Small intestine (tissue), 7 donors: ENCODE measurements at regions not wholly inside any gene's neighbourhood (a gene's known extent, or its start where the extent isn't known, plus 50 kb on each side); places are given as distances from the start of the nearest gene placed in this dataset.
A peak's percentile ranks its signal among the peaks of the same experiment; 100 is the strongest.

ENCODE experiments used
- DNase-seq, 2 donors: peaks; one replicate each; pipeline versions ENCODE4 v3.0.0 to v3.0.0-alpha.2; 2013
- FAIRE-seq: peaks from 2 replicates; lab custom pipeline; 2012; peaks lifted over from hg19 to GRCh38; lab: Jason Lieb, UNC
- H3K27ac ChIP-seq, 3 donors: one replicate each; pipeline ENCODE4 v1.5.1; 2013; ENCODE audit warnings: low read length in 2 of 3, mild to moderate bottlenecking in 2 of 3, control low read depth in 1 of 3, inconsistent platforms in 1 of 3, low read depth in 1 of 3, moderate library complexity in 1 of 3
- H3K27me3 ChIP-seq, 3 donors: one replicate each; pipeline ENCODE4 v1.6.1; 2013; ENCODE audit warnings: low read length in 3 of 3, inconsistent platforms in 1 of 3; ENCODE audit not compliant: control insufficient read depth in 3 of 3, insufficient read depth in 3 of 3
- H3K36me3 ChIP-seq, 3 donors: one replicate each; pipeline ENCODE4 v1.6.1; 2013; ENCODE audit warnings: low read length in 3 of 3, inconsistent platforms in 1 of 3, low read depth in 1 of 3, mild to moderate bottlenecking in 1 of 3, moderate library complexity in 1 of 3; ENCODE audit not compliant: control insufficient read depth in 3 of 3, insufficient read depth in 2 of 3
- H3K4me1 ChIP-seq, 3 donors: one replicate each; pipeline ENCODE4 v1.6.1; 2013; ENCODE audit warnings: low read length in 2 of 3, inconsistent platforms in 1 of 3, low read depth in 1 of 3, mild to moderate bottlenecking in 1 of 3, moderate library complexity in 1 of 3; ENCODE audit not compliant: control insufficient read depth in 3 of 3, insufficient read depth in 2 of 3
- H3K4me3 ChIP-seq, 3 donors: one replicate each; pipeline ENCODE4 v1.5.1; 2013; ENCODE audit warnings: low read length in 3 of 3, control low read depth in 1 of 3, inconsistent platforms in 1 of 3, low read depth in 1 of 3, mild to moderate bottlenecking in 1 of 3, moderate library complexity in 1 of 3
- H3K9me3 ChIP-seq, 2 donors: one replicate each; pipeline ENCODE4 v1.6.1; 2013; ENCODE audit warnings: low read depth in 1 of 2, low read length in 1 of 2; ENCODE audit not compliant: control insufficient read depth in 2 of 2, insufficient read depth in 1 of 2
- WGBS, 3 donors: extraction: QIAGEN DNeasy Blood & Tissue Kit; methylation state at CpG; one replicate each; pipeline ENCODE4 v1.1.7; 2013; 5-methylcytosine and 5-hydroxymethylcytosine counted together
- donor health status: healthy with polysubstance abuse.
- donor health status: control.
- donor health status: control.
- donor health status: Bipolar disorder and iron deficiency.
- donor health status: healthy.

DNA sequence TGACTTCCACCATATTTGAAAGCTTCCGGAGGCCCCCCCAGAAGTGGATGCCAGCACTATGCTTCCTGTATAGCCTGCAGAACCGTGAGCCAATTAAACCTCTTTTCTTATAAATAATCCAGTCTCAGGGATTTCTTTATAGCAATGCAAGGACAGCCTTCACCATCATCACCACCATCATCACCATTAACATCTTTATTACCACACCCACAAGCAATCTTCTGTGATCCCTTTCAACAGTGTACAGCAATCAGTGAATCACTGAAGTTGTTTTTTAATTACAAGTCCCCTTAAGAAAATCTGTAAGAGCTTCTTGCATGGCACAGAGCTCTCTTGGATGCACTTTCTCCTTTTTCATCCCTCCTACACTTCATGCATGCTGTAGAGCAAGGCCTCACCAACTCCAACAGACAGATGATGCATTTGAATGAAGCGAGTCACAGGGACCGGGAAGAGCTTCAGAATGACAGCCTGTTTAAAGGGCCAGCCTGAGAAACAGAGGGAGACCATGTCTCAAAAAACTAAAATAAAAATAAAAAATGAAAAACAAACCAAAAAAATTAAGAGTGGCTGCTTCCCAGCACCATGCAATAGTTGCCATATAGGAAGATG, 83.6 kb upstream of the VASH1 start:
- Histone ChIP-seq H3K27ac (no peak overlapping the region), H3K4me3 (no peak overlapping the region)
- WGBS, 3 donors: 74 to 80% (median 79%) methylated on average over 4 of the region's 4 CpGs

DNA sequence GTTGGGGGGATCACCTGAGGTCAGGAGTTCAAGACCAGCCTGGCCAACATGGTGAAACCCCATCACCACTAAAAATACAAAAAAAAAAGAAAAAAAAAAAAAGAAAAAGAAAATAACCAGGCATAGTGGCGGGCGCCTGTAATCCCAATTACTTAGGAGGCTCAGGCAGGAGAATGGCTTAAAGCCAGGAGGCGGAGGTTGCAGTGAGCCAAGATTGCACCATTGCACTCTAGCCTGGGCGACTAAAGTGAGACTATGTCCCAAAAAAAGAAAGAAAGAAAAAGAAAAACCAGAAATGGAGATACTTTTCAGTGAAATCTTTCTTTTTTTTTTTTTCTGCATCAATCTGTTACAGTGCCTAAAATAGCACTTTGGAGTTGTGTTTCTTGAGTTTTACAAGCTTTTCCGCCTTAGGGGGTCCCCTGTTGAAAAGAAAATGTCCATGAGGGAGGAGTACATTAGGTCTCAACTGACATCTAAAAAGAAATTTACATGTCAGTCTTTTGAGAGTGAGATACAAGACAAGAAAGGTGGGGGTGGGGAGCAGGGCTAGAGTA, 82.9 kb upstream of the VASH1 start:
- Histone ChIP-seq H3K27me3 (peaks cover 0 to 2% (median 2%) of the 10 kb centered on the region in 3 donors), H3K27ac (no peak overlapping the region), H3K4me3 (no peak overlapping the region), H3K36me3 (no peaks in the 10 kb centered on the region), H3K9me3 (peaks cover 0 to 5% of the 10 kb centered on the region in 2 donors), H3K4me1 (no peaks in the 10 kb centered on the region)
- FAIRE-seq: no peak
- DNase-seq: no peak
- 82 to 92% (median 91%) methylated on average over 5 of the region's 5 CpGs for WGBS, 3 donors

More for the DNA sequence above, 83.6 kb upstream of the VASH1 start:
- Histone ChIP-seq H3K9me3 (peaks cover 0 to 3% of the 10 kb centered on the region in 2 donors), H3K27me3 (peaks cover 0 to 2% (median 2%) of the 10 kb centered on the region in 3 donors), H3K36me3 (no peaks in the 10 kb centered on the region), H3K4me1 (no peaks in the 10 kb centered on the region)
- no peak for DNase-seq
- no peak for FAIRE-seq

DNA sequence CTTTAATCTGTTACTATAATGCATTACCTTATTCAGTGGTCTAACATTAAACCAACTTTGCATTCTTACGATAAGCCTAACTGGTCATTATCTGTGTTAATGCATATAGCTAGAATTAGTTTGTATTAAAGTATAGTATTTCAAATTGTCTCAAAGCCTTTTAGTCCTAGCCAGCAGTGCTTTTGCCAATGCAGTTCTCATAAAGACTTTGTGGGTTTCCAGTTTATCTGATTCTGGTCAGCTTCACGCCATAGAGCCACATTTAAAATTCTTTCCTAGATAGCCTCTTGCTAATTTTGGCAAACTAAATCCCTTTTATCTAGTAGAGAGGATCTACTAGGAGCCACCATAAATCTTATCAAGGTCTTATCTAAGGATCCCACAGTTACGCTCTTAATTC, 78.9 kb upstream of the VASH1 start:
- DNase-seq (no peak), FAIRE-seq (no peak)
- no peaks in the 10 kb centered on the region for H3K4me1 ChIP-seq
- no peaks in the 10 kb centered on the region for H3K36me3 ChIP-seq
- H3K27ac ChIP-seq: no peak overlapping the region
- H3K9me3 ChIP-seq: peaks cover 0 to 9% of the 10 kb centered on the region in 2 donors
- no peak overlapping the region for H3K4me3 ChIP-seq
- H3K27me3 ChIP-seq: no peaks in the 10 kb centered on the region
- 72 to 79% (median 75%) methylated on average over 3 of the region's 3 CpGs for WGBS, 3 donors

DNA sequence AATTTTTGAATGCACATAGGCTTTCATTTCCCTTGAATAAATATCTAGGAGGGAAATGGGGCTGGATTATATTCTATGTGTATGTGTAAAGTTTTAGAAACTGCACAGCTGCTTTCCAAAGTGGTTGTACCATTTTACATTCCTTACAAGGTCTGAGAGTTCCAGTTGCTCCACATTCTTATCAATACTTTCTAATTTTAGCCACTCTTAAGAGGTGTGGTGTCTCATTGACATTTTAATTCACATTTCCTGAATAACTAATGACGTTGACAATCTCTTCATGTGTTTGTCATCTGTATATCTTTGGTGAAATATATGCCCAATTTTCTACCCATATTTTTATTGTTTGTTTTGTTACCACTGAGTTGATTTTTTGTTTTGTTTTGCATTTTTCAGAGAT, 74.6 kb upstream of the VASH1 start:
- H3K9me3 ChIP-seq: peaks cover 0 to 14% of the 10 kb centered on the region in 2 donors
- FAIRE-seq (no peak), DNase-seq (no peak)
- 59 to 79% (median 63%) methylated on average over 1 of the region's 1 CpG for WGBS, 3 donors
- no peaks in the 10 kb centered on the region for H3K36me3 ChIP-seq
- no peaks in the 10 kb centered on the region for H3K4me1 ChIP-seq
- H3K4me3 ChIP-seq: no peak overlapping the region
- H3K27ac ChIP-seq: no peak overlapping the region
- peaks cover 0 to 3% (median 0%) of the 10 kb centered on the region in 3 donors for H3K27me3 ChIP-seq

DNA sequence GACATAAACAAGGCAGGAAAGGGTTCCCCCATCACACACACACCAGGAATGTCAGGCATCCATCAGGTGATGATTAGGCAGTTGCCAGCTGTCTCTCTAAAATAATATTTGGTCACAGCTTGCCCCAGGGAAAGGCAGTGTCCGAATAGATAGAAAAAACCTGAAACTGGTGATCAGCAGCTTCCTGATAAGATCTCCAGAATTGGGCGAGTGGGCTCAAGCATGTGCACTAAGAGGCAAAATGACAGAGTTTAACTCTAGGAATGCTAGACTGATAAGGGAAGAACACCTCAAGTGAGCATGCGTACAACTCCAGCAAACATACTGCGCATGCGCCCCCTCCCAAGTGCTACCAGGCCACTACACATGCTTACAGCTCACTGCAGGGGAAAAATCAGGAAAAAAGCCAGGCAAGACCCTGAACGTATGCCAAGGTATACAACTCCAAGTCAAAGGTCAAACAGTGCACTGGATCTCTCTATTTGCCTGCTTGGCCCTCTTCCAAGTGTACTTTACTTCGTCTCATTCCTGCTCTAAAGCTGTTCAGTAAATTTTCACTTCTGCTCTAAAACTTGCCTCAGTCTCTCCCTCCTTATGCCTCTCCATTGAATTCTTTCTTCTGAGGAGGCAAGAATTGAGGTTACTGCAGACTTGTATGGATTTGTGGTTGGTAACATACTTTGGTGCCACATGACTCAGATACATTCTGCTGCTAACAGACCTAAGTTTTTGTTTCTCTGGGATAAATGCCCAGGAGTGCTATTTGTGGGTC, 73.5 kb upstream of the VASH1 start:
- 21 to 54% (median 28%) methylated on average over 7 of the region's 7 CpGs for WGBS, 3 donors
- no peak overlapping the region for H3K4me3 ChIP-seq
- no peak overlapping the region for H3K27ac ChIP-seq
- FAIRE-seq: no peak
- H3K4me1 ChIP-seq: no peaks in the 10 kb centered on the region
- DNase-seq: peak; percentile 43 to 82
- peaks cover 0 to 11% of the 10 kb centered on the region in 2 donors for H3K9me3 ChIP-seq
- no peaks in the 10 kb centered on the region for H3K36me3 ChIP-seq
- H3K27me3 ChIP-seq: peaks cover 0 to 3% (median 0%) of the 10 kb centered on the region in 3 donors

DNA sequence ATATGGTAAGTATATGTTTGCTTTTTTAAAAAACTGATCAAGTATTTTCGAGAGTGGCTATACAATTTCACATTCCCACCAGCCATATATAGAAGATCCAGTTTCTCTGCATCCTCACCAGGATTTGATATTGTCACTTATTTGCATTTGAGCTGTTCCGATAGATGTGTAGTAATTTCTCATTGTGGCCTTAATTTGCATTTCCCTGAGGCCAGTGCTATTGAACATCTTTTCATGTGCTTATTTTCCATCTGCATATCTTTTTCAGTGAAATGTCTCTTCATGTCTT, 72.9 kb upstream of the VASH1 start:
- 61 to 78% (median 75%) methylated on average over 2 of the region's 2 CpGs for WGBS, 3 donors
- Histone ChIP-seq H3K4me1 (no peaks in the 10 kb centered on the region), H3K27me3 (peaks cover 0 to 3% (median 0%) of the 10 kb centered on the region in 3 donors), H3K36me3 (no peaks in the 10 kb centered on the region), H3K9me3 (peaks cover 0 to 9% of the 10 kb centered on the region in 2 donors), H3K27ac (no peak overlapping the region), H3K4me3 (no peak overlapping the region)
- no peak for FAIRE-seq
- no peak for DNase-seq

DNA sequence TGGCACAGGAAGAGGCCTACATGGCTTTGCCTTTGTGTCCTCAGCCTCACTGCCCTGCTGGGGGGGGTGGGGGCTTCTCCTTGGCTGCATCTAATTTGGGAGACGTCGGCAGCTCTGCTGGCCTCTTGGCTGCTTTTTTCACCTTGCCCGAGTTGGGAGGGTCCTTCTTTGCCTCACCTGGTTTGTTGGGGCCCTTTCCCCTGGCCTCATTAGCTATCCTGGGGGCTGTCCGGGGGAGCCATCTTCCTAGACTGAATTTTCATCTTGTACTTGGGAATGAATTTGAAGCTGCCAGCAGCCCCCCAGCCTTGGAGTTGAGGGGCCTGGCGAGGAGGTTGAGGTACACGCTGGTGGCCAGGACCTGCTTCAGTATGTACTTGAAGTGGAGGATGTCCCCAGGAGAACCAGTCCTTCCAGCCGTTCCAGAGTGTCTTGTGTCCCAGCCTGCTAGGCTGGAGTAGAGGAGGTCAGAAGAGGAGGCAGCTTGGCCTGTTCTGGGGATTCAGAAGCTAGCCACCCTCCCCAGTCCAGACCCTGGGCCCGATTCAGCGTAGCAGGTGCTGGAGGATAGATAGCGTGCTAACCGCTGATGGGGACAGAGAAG, 70.7 kb upstream of the VASH1 start:
- no peak overlapping the region for H3K27ac ChIP-seq
- WGBS, 3 donors: 90 to 96% (median 91%) methylated on average over 11 of the region's 11 CpGs
- FAIRE-seq: no peak
- DNase-seq: no peak
- H3K27me3 ChIP-seq: peaks cover 0 to 3% (median 0%) of the 10 kb centered on the region in 3 donors
- H3K9me3 ChIP-seq: peaks cover 0 to 7% of the 10 kb centered on the region in 2 donors
- no peaks in the 10 kb centered on the region for H3K4me1 ChIP-seq
- no peaks in the 10 kb centered on the region for H3K36me3 ChIP-seq
- H3K4me3 ChIP-seq: no peak overlapping the region

DNA sequence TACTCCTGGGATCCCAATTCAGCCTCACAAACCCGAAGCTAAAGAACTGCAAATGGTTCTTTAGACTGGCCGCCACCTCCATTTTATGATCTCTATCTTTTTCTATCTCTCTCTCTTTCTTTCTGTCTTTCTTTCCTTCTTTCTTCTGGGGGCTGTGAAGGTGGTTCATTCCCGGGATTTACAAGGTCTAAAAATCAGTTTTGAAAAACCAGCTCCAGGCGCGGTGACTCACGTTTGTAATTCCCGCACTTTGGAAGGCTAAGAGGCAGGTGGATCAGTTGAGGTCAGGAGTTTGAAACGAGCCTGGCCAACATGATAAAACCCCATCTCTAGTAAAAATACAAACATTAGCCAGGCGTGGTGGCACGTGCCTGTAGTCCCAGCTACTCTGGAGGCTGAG, 67.2 kb upstream of the VASH1 start:
- FAIRE-seq: no peak
- Histone ChIP-seq H3K4me1 (no peaks in the 10 kb centered on the region), H3K27me3 (peaks cover 0 to 3% (median 0%) of the 10 kb centered on the region in 3 donors), H3K4me3 (no peak overlapping the region), H3K36me3 (no peaks in the 10 kb centered on the region), H3K27ac (no peak overlapping the region), H3K9me3 (no peaks in the 10 kb centered on the region)
- DNase-seq: no peak
- WGBS, 3 donors: 28 to 62% (median 42%) methylated on average over 10 of the region's 10 CpGs
